HEK293T (cell line): ENCODE measurements at regions not wholly inside any gene's neighbourhood (a gene's known extent, or its start where the extent isn't known, plus 50 kb on each side); places are given as distances from the start of the nearest gene placed in this dataset.

Source experiments
- BHLHE40 ChIP-seq: fragments of 450-650 bp; IDR thresholded peaks from 2 replicates; pipeline ENCODE4 v1.6.1; 2016; ENCODE audit warnings: mild to moderate bottlenecking, moderate library complexity, borderline replicate concordance
- HDGF ChIP-seq: fragments of 450-650 bp; IDR thresholded peaks from 2 replicates; pipeline ENCODE4 v1.6.1; 2017; ENCODE audit warnings: antibody characterized with exemption, borderline replicate concordance

- no peak for TF ChIP-seq HDGF
- TF ChIP-seq BHLHE40: no peak
Measured at GRCh38 chr15:94535298-94536048, 304.1 kb downstream of the MCTP2 start.
